ENCODE measurements at regions not wholly inside any gene's neighbourhood (a gene's known extent, or its start where the extent isn't known, plus 50 kb on each side); places are given as distances from the start of the nearest gene placed in this dataset.

- no peak for DNase-seq (ENCODE audit: low read depth)
- no peak for TF ChIP-seq CTCF (IDR thresholded peaks at IDR 0.05; ENCODE audit: insufficient read depth, low read depth, low read length, missing control alignments)
- H3K4me3 ChIP-seq (ENCODE audit: low read length), result no peak overlapping the region
Observed at GRCh38 chr2:107111623-107112022, 225.7 kb upstream of the ST6GAL2 start.

GRCh38 chr2:107112561-107112960, 226.6 kb upstream of the ST6GAL2 start:
- H3K4me3 ChIP-seq (ENCODE audit: low read length), result no peak overlapping the region
- no peak for TF ChIP-seq CTCF (IDR thresholded peaks at IDR 0.05; ENCODE audit: insufficient read depth, low read depth, low read length, missing control alignments)
- no peak for DNase-seq (ENCODE audit: low read depth)

GRCh38 chr2:107128381-107128780, 242.4 kb upstream of the ST6GAL2 start:
- H3K4me3 ChIP-seq (ENCODE audit: low read length), result no peak overlapping the region
- DNase-seq (ENCODE audit: low read depth), result no peak
- TF ChIP-seq CTCF (IDR thresholded peaks at IDR 0.05; ENCODE audit: insufficient read depth, low read depth, low read length, missing control alignments), result no peak

- no peak for DNase-seq (ENCODE audit: low read depth)
- no peak overlapping the region for H3K4me3 ChIP-seq (ENCODE audit: low read length)
- no peak for TF ChIP-seq CTCF (IDR thresholded peaks at IDR 0.05; ENCODE audit: insufficient read depth, low read depth, low read length, missing control alignments)
Observed at GRCh38 chr2:107132070-107132469, 246.1 kb upstream of the ST6GAL2 start.

- no peak overlapping the region for H3K4me3 ChIP-seq (ENCODE audit: low read length)
- no peak for TF ChIP-seq CTCF (IDR thresholded peaks at IDR 0.05; ENCODE audit: insufficient read depth, low read depth, low read length, missing control alignments)
- no peak for DNase-seq (ENCODE audit: low read depth)
Observed at GRCh38 chr2:107132746-107133145, 246.8 kb upstream of the ST6GAL2 start.

- H3K4me3 ChIP-seq (ENCODE audit: low read length), result no peak overlapping the region
- DNase-seq (ENCODE audit: low read depth), result no peak
- no peak for TF ChIP-seq CTCF (IDR thresholded peaks at IDR 0.05; ENCODE audit: insufficient read depth, low read depth, low read length, missing control alignments)
Observed at GRCh38 chr2:107133412-107133811, 247.4 kb upstream of the ST6GAL2 start.

- H3K4me3 ChIP-seq (ENCODE audit: low read length), result no peak overlapping the region
- no peak for TF ChIP-seq CTCF (IDR thresholded peaks at IDR 0.05; ENCODE audit: insufficient read depth, low read depth, low read length, missing control alignments)
- DNase-seq (ENCODE audit: low read depth), result no peak
Observed at GRCh38 chr2:107136733-107137132, 250.8 kb upstream of the ST6GAL2 start.

All from epithelial cell of esophagus (primary cell).